Thymus (tissue), 11 donors: ENCODE measurements at regions not wholly inside any gene's neighbourhood (a gene's known extent, or its start where the extent isn't known, plus 50 kb on each side); places are given as distances from the start of the nearest gene placed in this dataset.

Source experiments
- DNase-seq, 9 donors: peaks; one replicate each; pipeline ENCODE4 v3.0.0-alpha.2; 2013; ENCODE audit warnings: low spot score in 9 of 9, low read depth in 6 of 9, missing footprints in 1 of 9
- H3K27ac ChIP-seq, 2 donors: one replicate each; pipeline ENCODE4 v1.5.1; 2013; ENCODE audit warnings: control low read depth in 1 of 2, low read depth in 1 of 2, low read length in 1 of 2, mild to moderate bottlenecking in 1 of 2, moderate library complexity in 1 of 2
- H3K27me3 ChIP-seq, 2 donors: one replicate each; pipeline ENCODE4 v1.5.1; 2013; ENCODE audit warnings: low read length in 1 of 2; ENCODE audit not compliant: control insufficient read depth in 2 of 2, insufficient read depth in 1 of 2
- H3K36me3 ChIP-seq, 2 donors: one replicate each; pipeline ENCODE4 v1.5.1; 2013; ENCODE audit warnings: low read length in 1 of 2, mild to moderate bottlenecking in 1 of 2, moderate library complexity in 1 of 2; ENCODE audit not compliant: control insufficient read depth in 2 of 2, insufficient read depth in 2 of 2
- H3K4me1 ChIP-seq, 2 donors: one replicate each; pipeline ENCODE4 v1.5.1; 2013; ENCODE audit warnings: low read length in 2 of 2; ENCODE audit not compliant: control insufficient read depth in 2 of 2, insufficient read depth in 2 of 2
- H3K4me3 ChIP-seq, 2 donors: one replicate each; pipeline ENCODE4 v1.5.1; 2013; ENCODE audit warnings: low read length in 2 of 2, control low read depth in 1 of 2, mild to moderate bottlenecking in 1 of 2
- H3K9me3 ChIP-seq, 2 donors: one replicate each; pipeline ENCODE4 v1.5.1; 2013; ENCODE audit warnings: low read length in 1 of 2, mild to moderate bottlenecking in 1 of 2; ENCODE audit not compliant: control insufficient read depth in 2 of 2, insufficient read depth in 1 of 2
- WGBS: extraction: QIAGEN DNeasy Blood & Tissue Kit; methylation state at CpG from one replicate; pipeline ENCODE4 v1.1.7; 2013; 5-methylcytosine and 5-hydroxymethylcytosine counted together
- donor health status: healthy.

- H3K9me3 ChIP-seq = no peaks in the 10 kb centered on the region
- WGBS = 95% methylated on average over 2 of the region's 2 CpGs
- DNase-seq = no peak
Measured at GRCh38 chr1:98077691-98078090, 156.9 kb upstream of the DPYD start.

GRCh38 chr1:98075626-98076025 lies 154.8 kb upstream of the DPYD start:
- 90% methylated on average over 1 of the region's 1 CpG for WGBS
- H3K9me3 ChIP-seq = no peaks in the 10 kb centered on the region
- no peak overlapping the region for H3K27ac ChIP-seq
- no peak for DNase-seq
- no peaks in the 10 kb centered on the region for H3K27me3 ChIP-seq
- H3K4me3 ChIP-seq = no peak overlapping the region
- no peaks in the 10 kb centered on the region for H3K4me1 ChIP-seq
- no peaks in the 10 kb centered on the region for H3K36me3 ChIP-seq

More at GRCh38 chr1:98077691-98078090, 156.9 kb upstream of the DPYD start:
- Histone ChIP-seq H3K4me3 (no peak overlapping the region), H3K4me1 (no peaks in the 10 kb centered on the region), H3K36me3 (no peaks in the 10 kb centered on the region), H3K27me3 (no peaks in the 10 kb centered on the region), H3K27ac (no peak overlapping the region)

- DNase-seq = no peak
- H3K36me3 ChIP-seq = no peaks in the 10 kb centered on the region
- no peaks in the 10 kb centered on the region for H3K9me3 ChIP-seq
- H3K4me3 ChIP-seq = no peak overlapping the region
- no peaks in the 10 kb centered on the region for H3K4me1 ChIP-seq
- no peaks in the 10 kb centered on the region for H3K27me3 ChIP-seq
- 95% methylated on average over 3 of the region's 3 CpGs for WGBS
- no peak overlapping the region for H3K27ac ChIP-seq
Measured at GRCh38 chr1:98073823-98074222, 153.0 kb upstream of the DPYD start.

- H3K4me3 ChIP-seq = no peak overlapping the region
- DNase-seq = no peak
- H3K4me1 ChIP-seq = no peaks in the 10 kb centered on the region
- H3K36me3 ChIP-seq = no peaks in the 10 kb centered on the region
- no peaks in the 10 kb centered on the region for H3K9me3 ChIP-seq
- H3K27me3 ChIP-seq = no peaks in the 10 kb centered on the region
- WGBS = 94% methylated on average over 3 of the region's 3 CpGs
- no peak overlapping the region for H3K27ac ChIP-seq
Measured at GRCh38 chr1:98073106-98073505, 152.3 kb upstream of the DPYD start.

- H3K27ac ChIP-seq = no peak overlapping the region
- no peaks in the 10 kb centered on the region for H3K36me3 ChIP-seq
- 94% methylated on average over 2 of the region's 2 CpGs for WGBS
Measured at GRCh38 chr1:98072047-98072446, 151.2 kb upstream of the DPYD start.

GRCh38 chr1:98068016-98068415 lies 147.2 kb upstream of the DPYD start:
- no peak overlapping the region for H3K27ac ChIP-seq
- no peaks in the 10 kb centered on the region for H3K4me1 ChIP-seq
- no peaks in the 10 kb centered on the region for H3K9me3 ChIP-seq
- no peak for DNase-seq
- H3K27me3 ChIP-seq = no peaks in the 10 kb centered on the region
- no peak overlapping the region for H3K4me3 ChIP-seq
- H3K36me3 ChIP-seq = no peaks in the 10 kb centered on the region

More at GRCh38 chr1:98072047-98072446, 151.2 kb upstream of the DPYD start:
- no peak for DNase-seq
- Histone ChIP-seq H3K9me3 (no peaks in the 10 kb centered on the region), H3K4me3 (no peak overlapping the region), H3K27me3 (no peaks in the 10 kb centered on the region), H3K4me1 (no peaks in the 10 kb centered on the region)

- WGBS = 96% methylated on average over 2 of the region's 2 CpGs
- H3K9me3 ChIP-seq = no peaks in the 10 kb centered on the region
Measured at GRCh38 chr1:98066911-98067310, 146.1 kb upstream of the DPYD start.

GRCh38 chr1:98059620-98060019 lies 138.8 kb upstream of the DPYD start:
- Histone ChIP-seq H3K4me3 (no peak overlapping the region), H3K27ac (no peak overlapping the region), H3K27me3 (peaks cover 0 to 15% of the 10 kb centered on the region in 2 donors), H3K36me3 (no peaks in the 10 kb centered on the region), H3K9me3 (no peaks in the 10 kb centered on the region), H3K4me1 (no peaks in the 10 kb centered on the region)
- WGBS = 91% methylated on average over 1 of the region's 1 CpG
- no peak for DNase-seq

More at GRCh38 chr1:98066911-98067310, 146.1 kb upstream of the DPYD start:
- no peak for DNase-seq
- H3K27ac ChIP-seq = no peak overlapping the region
- H3K4me3 ChIP-seq = no peak overlapping the region
- no peaks in the 10 kb centered on the region for H3K27me3 ChIP-seq
- no peaks in the 10 kb centered on the region for H3K4me1 ChIP-seq
- H3K36me3 ChIP-seq = no peaks in the 10 kb centered on the region

- H3K36me3 ChIP-seq = no peaks in the 10 kb centered on the region
- no peak overlapping the region for H3K4me3 ChIP-seq
- DNase-seq = no peak
- H3K9me3 ChIP-seq = no peaks in the 10 kb centered on the region
- WGBS = 83% methylated on average over 2 of the region's 2 CpGs
- H3K27ac ChIP-seq = no peak overlapping the region
- H3K4me1 ChIP-seq = peaks cover 3 to 4% of the 10 kb centered on the region in 2 donors
- H3K27me3 ChIP-seq = peaks cover 6 to 25% of the 10 kb centered on the region in 2 donors
Measured at GRCh38 chr1:98058676-98059075, 137.8 kb upstream of the DPYD start.
